SH-SY5Y (cell line): ENCODE measurements at regions not wholly inside any gene's neighbourhood (a gene's known extent, or its start where the extent isn't known, plus 50 kb on each side); places are given as distances from the start of the nearest gene placed in this dataset.

ENCODE experiments used
- GATA2 ChIP-seq: IDR thresholded peaks from 2 replicates; pipeline ENCODE4 v1.6.1; 2011; ENCODE audit warnings: mild to moderate bottlenecking, low read depth, low read length
- GATA3 ChIP-seq: IDR thresholded peaks from 2 replicates; pipeline ENCODE4 v1.6.1; 2011; ENCODE audit warnings: low read depth, mild to moderate bottlenecking, low read length, moderate library complexity

DNA sequence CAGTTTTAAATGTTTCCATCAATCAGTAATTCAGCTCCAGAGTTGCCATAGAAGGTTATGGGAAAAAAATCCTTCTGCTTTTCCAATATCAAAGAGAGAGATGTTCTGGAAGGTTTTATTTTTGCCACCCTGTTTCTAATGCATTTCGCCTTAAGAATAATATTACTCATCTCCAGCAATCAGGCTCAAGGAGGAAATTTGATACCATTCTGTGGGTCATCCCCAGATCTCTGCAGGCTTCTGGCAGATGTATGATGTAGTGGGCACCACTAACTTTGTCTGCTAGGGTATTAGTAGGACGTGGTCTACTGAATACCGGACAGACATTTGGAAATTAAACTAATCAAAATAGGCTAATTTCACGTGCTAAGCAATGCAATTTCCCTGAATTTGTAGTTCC, 645.4 kb upstream of the TENM3 start:
- TF ChIP-seq GATA2 (no peak), GATA3 (no peak)
